NCI-H510A (cell line): ENCODE measurements at regions not wholly inside any gene's neighbourhood (a gene's known extent, or its start where the extent isn't known, plus 50 kb on each side); places are given as distances from the start of the nearest gene placed in this dataset.
A peak's percentile ranks its signal among the peaks of the same experiment; 100 is the strongest.

ENCODE experiments used
- DNase-seq: peaks from one replicate; lab custom pipeline; 2025; lab: John Stamatoyannopoulos, UW

DNA sequence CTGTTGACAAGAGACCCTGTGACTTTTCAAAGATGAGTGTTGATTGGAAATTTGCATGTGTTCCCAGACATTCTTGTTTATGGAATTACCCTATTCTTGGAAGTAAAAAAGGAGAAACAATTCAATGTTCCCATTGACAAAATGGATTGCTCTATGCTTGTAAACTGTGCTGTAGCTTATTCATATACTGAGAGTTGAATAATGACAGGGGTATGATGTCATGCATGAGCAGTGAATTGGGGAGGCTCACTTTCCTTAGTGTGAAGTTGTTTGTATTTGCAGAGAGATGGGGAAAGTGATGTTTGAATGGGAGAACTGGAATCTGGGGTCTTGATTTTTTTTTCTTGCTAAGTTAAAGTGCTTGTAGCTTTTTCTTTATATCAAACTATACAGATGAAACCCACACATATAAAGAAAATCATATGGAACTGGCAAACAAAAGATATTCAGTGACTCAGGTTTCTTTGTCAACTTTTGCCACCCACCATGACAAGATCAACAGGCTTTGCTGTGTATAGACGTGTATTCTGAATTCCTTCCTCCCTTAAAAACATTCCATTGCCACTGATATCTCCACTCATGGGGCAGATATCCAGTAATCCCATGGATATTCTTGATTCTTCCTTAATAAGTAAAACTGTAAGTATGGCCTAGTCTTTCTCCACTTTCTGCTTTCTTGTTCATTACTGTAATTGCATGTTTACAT is 97.8 kb upstream of the JAG1 start:
- no peak for DNase-seq

GRCh38 chr20:10774357-10774943 is 100.7 kb upstream of the JAG1 start:
- no peak for DNase-seq

DNA sequence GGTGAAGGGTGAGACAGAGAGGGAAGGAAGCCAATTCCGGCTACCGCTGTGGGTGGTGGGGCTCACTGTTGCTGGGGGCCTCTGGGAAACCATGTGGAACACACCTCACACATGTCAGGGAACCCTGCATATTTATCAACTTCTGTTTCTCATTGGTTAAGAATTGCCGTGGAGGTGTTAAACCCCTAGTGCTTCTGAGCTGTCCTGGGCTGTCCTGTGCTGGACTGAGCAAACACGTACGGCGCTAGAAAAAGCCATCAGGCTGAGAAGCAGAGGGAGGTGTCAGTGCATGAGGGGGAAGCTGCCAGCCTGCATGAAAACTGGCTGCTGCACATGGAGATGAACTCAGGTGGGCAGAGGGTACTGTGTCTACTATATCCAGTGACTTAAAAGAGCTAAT is 103.9 kb upstream of the JAG1 start:
- no peak for DNase-seq

- no peak for DNase-seq
Observed at GRCh38 chr20:10779911-10780310, 106.1 kb upstream of the JAG1 start.

GRCh38 chr20:10780901-10781300 is 107.1 kb upstream of the JAG1 start:
- DNase-seq = no peak

- no peak for DNase-seq
Observed at GRCh38 chr20:10781526-10781925, 107.7 kb upstream of the JAG1 start.

DNA sequence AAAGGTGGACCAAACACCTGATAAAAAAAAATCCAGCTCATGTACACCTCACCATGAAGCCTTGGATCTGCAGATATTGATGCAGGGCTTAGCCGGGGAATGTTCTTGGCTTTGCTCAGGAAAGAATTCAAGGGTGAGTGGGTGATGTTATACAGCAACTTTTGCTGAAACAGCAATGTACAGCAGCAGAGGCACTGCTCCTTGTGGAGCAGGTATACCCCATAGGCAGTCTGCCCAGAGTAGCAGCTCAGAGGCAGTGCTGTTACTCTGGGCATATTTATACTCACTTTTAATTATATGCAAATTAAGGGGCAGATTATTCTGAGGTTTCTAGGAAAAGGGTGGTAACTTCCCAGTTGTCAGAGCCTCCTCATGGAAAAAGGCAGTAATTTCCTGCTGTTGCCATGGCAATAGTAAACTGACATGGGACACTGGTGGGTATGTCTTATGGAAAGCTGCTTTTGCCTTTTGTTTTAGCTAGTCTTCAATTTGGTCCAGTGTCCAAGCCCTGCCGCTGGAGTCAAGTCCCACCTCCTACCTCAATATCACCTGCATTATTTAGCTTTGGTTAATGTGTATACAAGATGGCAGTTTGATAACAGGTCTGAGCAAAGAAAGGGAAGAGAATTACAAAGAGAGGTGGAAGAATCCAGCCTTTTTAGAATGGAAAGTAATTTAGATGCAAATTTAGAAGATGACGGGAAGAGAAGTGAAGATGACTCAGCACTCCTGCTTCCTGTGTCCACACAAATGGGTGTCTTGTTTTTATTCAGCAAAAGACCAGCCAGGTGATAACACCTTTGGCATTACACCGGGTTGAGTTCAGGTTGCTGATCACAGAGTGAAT is 110.1 kb upstream of the JAG1 start:
- DNase-seq = no peak

GRCh38 chr20:10784554-10785183 is 110.9 kb upstream of the JAG1 start:
- no peak for DNase-seq

DNA sequence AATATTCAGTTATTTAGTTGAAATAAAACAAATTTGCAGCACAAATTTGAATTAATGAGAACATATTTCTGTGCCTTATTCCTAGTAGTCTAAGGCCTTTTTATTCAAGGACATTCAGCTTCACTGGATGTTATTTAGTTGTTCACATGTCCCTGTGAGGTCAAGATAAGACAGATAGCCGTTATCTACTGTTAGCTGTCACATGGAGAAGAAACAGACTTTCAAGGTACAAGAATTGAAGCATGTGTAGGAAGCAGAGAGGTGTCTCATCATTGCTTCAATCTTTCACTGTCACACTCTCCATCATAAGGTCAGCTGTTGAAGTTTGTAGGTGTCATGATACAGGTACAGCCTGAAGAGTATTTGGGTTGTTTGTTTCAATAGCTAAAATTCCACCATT is 112.9 kb upstream of the JAG1 start:
- no peak for DNase-seq

- no peak for DNase-seq
Observed at GRCh38 chr20:10788055-10788454, 114.3 kb upstream of the JAG1 start.

DNA sequence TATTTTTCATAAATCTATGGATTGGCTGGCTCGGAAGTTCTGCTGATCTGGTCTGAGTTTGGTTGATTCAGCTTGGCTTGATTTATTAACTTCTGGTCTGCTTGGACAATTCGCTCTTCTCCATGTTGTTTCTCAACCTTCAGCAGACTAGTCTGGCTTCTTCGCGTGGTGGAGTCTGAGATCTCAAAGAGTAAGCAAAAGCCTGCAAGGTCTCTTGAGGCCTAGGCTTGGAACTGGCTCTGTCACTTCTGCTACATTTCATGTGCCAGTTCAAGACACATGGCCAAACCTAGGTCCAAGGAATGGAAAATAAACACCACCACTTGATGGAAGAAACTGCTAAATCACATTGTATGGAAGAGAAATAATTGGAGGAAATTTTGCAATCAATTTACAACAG is 115.1 kb upstream of the JAG1 start:
- DNase-seq = no peak

DNA sequence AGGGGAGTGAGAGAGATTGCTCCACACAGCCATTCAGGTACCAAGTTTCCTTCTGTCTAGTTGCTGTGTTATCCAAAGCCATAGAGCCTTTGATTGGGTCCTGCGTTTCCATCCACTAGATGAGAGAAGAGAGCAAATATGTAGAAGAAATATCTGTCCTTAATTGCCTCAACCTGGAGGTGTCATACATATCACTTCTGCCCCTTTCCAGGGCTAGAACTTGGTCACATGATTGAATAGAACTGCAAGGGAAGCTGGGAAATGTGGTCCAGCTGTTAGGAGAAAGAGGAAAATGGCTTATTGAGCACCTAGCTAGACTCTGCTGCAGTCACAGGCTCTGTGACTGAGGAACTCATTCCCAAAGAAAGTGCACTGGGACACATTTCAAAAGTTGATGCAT is 115.6 kb upstream of the JAG1 start:
- no peak for DNase-seq

GRCh38 chr20:10790013-10790412 is 116.2 kb upstream of the JAG1 start:
- peak; percentile 62 for DNase-seq

DNA sequence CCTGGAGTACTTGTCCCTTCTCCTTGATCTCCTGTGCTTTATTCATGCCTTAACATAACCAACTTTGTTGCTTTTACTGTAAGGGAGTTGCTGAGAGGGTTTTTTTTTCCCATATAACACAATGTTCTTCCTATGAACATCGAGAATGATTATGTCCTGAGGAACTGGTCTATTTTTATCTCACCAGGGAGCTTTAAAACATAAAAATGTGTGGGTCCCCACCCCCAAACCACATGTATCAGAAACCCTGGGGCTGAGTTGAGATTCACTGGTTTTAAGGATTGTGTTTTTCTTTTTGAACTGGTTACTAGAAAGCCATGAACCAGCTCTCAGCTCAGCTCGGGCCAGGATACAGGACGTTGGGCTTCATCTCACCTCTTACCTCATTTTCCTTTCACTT is 118.5 kb upstream of the JAG1 start:
- DNase-seq = no peak

DNA sequence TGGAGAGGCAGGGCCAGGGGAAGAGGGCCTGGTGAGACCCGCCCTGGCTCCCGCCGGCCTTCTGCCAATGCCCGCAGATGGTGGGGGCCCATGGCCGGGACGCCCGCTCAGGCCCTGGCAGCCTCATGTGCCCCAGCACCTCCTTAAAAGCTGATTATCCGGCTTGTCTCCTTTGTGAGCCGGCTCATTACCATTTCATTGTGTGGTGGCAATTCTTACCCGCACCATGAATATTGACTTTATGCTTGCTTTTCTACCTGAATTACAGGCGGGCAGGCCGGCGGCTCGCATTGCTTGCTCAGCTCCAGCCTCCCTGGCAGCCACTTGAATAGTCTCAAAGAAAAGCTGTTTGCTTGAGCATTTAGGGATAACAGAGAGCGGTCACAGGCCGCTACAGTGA is 120.0 kb upstream of the JAG1 start:
- DNase-seq = peak; percentile 77

- no peak for DNase-seq
Observed at GRCh38 chr20:10794765-10795164, 121.0 kb upstream of the JAG1 start.

DNA sequence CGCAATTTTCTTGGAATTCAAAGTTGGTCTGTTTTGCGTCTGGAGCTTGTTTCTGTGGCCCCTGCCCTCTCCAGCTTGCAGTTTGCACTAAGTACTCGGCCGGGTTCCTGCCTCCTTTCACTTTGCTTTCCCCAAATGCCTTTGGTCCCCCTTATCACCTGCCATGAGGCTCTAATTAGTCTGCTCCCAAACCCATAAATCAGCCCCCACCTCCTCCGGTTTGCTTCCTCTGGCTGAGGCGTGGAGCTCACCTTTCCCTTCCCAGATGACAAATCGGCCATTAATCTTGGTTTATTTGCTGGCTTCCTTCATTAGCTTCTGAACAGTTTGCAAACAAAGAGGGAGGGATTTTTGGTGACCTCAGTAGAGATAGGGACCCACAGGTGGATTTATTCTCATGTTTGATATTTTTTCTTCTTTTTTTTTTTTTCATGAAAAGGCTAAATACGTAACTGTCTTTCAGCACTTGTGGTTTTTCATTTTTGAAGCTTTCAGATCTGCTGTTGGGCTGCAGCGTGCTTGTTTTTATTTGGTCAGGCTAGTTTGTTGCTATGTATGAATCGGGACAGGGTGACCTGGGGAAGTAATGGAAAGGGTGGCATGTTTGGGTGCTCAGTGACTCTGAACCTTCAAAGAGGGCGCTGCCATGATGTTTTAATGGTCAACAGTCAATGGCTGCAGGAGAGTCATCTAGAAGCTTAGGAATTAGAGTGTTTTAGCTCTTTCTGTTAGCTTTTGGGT is 121.7 kb upstream of the JAG1 start:
- no peak for DNase-seq

DNA sequence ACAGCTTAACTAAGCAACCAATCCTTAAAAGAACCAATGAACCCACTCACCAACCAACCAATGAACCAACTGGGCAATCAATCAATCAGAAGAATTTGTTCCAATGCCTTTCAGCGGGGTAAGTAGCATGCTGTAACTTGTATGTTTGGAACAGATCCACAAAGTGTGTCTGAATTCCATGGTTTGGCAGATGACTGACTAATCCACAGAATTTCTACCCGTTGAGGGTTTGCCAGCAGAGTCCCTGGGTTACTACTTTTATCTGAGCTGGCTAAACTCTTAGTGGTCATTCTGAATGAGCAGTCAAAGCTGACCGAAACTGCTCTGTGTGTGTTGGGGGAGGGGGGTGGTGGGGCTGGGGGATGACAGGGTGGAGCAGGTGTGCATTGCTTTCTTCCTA is 125.0 kb upstream of the JAG1 start:
- no peak for DNase-seq

GRCh38 chr20:10799735-10800134 is 125.9 kb upstream of the JAG1 start:
- no peak for DNase-seq

DNA sequence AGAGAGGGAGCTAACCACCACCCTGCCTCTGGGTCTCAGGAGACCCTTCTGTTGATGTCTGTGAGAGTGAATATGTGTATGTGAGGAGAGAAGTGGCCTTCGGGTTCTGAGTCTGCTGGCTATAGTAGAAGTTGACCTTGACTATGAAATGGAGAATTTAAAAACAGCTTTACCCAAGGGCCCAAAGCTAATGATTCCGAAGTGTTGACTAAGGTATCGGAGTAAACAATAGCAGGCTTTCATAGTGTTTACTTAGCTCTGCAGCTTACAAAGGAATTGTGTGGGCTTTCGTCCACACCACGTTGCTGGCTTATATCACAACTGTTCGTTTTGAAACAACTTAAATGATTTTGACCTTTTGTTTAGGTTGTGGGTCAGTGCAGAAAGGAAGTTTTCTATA is 126.5 kb upstream of the JAG1 start:
- DNase-seq = no peak

DNA sequence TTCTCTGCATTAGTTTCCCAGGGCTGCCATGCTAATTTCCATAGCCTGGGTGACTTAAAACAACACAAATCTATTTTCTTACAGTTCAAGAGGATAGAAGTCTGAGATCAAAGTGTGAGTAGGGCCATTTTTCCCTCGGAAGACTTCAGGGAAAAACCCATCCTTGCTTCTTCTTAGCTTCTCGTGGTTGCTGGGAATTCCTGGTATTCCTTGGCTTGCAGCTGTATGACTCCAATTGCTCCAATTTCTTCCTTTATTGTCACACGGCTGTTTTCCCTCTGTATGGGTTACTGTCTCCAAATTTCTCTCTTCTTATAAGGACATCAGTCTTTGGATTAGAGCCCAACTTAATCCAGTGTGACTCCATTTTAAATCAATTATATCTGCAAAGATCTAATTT is 128.4 kb upstream of the JAG1 start:
- DNase-seq = no peak

DNA sequence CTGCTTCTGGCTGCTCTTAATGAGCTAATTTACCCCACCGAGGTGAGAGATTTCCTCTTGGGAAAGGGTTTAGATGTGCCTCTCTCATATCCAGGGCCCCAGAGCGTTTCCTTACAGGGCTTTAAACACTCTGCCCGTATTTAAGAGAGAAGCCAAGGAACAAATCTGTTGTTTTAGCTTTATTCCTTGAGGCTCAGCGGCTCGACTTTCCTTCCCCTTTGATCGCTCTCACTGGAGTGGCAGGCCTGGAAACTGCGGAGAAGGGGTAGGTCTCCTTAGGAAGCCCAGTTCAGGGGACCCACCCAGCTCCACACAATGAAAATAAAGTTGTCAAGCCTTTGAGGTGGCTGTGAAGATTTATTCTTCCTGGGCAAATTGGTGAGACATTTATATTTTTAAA is 132.0 kb upstream of the JAG1 start:
- no peak for DNase-seq
